Liver (tissue), 7 donors: ENCODE measurements at regions not wholly inside any gene's neighbourhood (a gene's known extent, or its start where the extent isn't known, plus 50 kb on each side); places are given as distances from the start of the nearest gene placed in this dataset.

ENCODE experiments used
- DNase-seq: peaks from one replicate; pipeline ENCODE4 v3.0.0-alpha.2; 2017; ENCODE audit warnings: low spot score
- H3K27ac ChIP-seq, 2 donors: one replicate each; pipeline ENCODE4 v1.7.0; 2013; ENCODE audit warnings: inconsistent platforms in 2 of 2, low read length in 2 of 2, control low read depth in 1 of 2, low read depth in 1 of 2, mild to moderate bottlenecking in 1 of 2
- H3K27me3 ChIP-seq, 4 donors: one replicate each; pipeline versions ENCODE4 v1.6.1 to v1.7.0; 2013; ENCODE audit warnings: low read length in 3 of 4, inconsistent platforms in 1 of 4, mild to moderate bottlenecking in 1 of 4, moderate library complexity in 1 of 4; ENCODE audit not compliant: control insufficient read depth in 4 of 4, insufficient read depth in 4 of 4
- H3K36me3 ChIP-seq, 4 donors: one replicate each; pipeline versions ENCODE4 v1.6.1 to v1.7.0; 2013; ENCODE audit warnings: low read length in 3 of 4, mild to moderate bottlenecking in 3 of 4, low read depth in 1 of 4, moderate library complexity in 1 of 4; ENCODE audit not compliant: control insufficient read depth in 4 of 4, insufficient read depth in 3 of 4
- H3K4me1 ChIP-seq, 4 donors: one replicate each; pipeline versions ENCODE4 v1.6.1 to v1.7.0; 2013; ENCODE audit warnings: low read length in 3 of 4, mild to moderate bottlenecking in 3 of 4, moderate library complexity in 1 of 4; ENCODE audit not compliant: control insufficient read depth in 4 of 4, insufficient read depth in 4 of 4
- H3K4me3 ChIP-seq, 3 donors: one replicate each; pipeline versions ENCODE4 v1.6.1 to v1.7.0; 2013; ENCODE audit warnings: low read length in 3 of 3, control low read depth in 1 of 3, low read depth in 1 of 3, mild to moderate bottlenecking in 1 of 3
- H3K9ac ChIP-seq, 2 donors: one replicate each; pipeline ENCODE4 v1.7.0; 2013; ENCODE audit warnings: low read length in 2 of 2, mild to moderate bottlenecking in 2 of 2, moderate library complexity in 2 of 2, control low read depth in 1 of 2, low read depth in 1 of 2
- H3K9me3 ChIP-seq, 4 donors: one replicate each; pipeline versions ENCODE4 v1.6.1 to v1.7.0; 2013; ENCODE audit warnings: low read length in 3 of 4; ENCODE audit not compliant: control insufficient read depth in 4 of 4
- ATF3 ChIP-seq: IDR thresholded peaks from 2 replicates; pipeline ENCODE4 v1.6.1; 2016; ENCODE audit warnings: antibody characterized with exemption
- EGR1 ChIP-seq, 2 donors: IDR thresholded peaks; 2 replicates each; pipeline ENCODE4 v1.6.1; 2016 to 2018; ENCODE audit warnings: antibody characterized with exemption in 2 of 2, low read depth in 2 of 2
- FOXA1 ChIP-seq: IDR thresholded peaks from 2 replicates; pipeline ENCODE4 v1.6.1; 2016; ENCODE audit warnings: antibody characterized with exemption
- FOXA2 ChIP-seq: IDR thresholded peaks from 2 replicates; pipeline ENCODE4 v1.6.1; 2016; ENCODE audit warnings: antibody characterized with exemption
- GABPA ChIP-seq, 2 donors: IDR thresholded peaks in 1 of 2; conservative IDR thresholded peaks in 1 of 2; 2 replicates each; pipeline ENCODE4 v1.6.1; 2016; ENCODE audit warnings: antibody characterized with exemption in 2 of 2, mild to moderate bottlenecking in 1 of 2, moderate library complexity in 1 of 2
- HNF4G ChIP-seq: IDR thresholded peaks from 2 replicates; pipeline ENCODE4 v1.6.1; 2016; ENCODE audit warnings: antibody characterized with exemption
- NR2F2 ChIP-seq: IDR thresholded peaks from 2 replicates; pipeline ENCODE4 v1.6.1; 2016; ENCODE audit warnings: antibody characterized with exemption
- RAD21 ChIP-seq, 2 donors: IDR thresholded peaks; 2 replicates each; pipeline ENCODE4 v1.6.1; 2016; ENCODE audit warnings: antibody characterized with exemption in 2 of 2, mild to moderate bottlenecking in 2 of 2
- REST ChIP-seq: IDR thresholded peaks from 2 replicates; pipeline ENCODE4 v1.6.1; 2016; ENCODE audit warnings: antibody characterized with exemption, mild to moderate bottlenecking
- RXRA ChIP-seq, 2 donors: IDR thresholded peaks; 2 replicates each; pipeline ENCODE4 v1.6.1; 2017 to 2018; ENCODE audit warnings: antibody characterized with exemption in 2 of 2, mild to moderate bottlenecking in 1 of 2
- WGBS: extraction: QIAGEN DNeasy Blood & Tissue Kit; methylation state at CpG from one replicate; pipeline ENCODE4 v1.1.7; 2013; 5-methylcytosine and 5-hydroxymethylcytosine counted together
- TF ChIP-seq, protein P1 (sequence below): IDR thresholded peaks from 2 replicates; pipeline ENCODE4 v1.6.1; 2016; ENCODE audit warnings: antibody characterized with exemption
- donor health status: healthy.
- donor health status: healthy.
- donor health status: healthy.
- donor health status: healthy.

GRCh38 chr12:87368259-87368658 is 660.9 kb downstream of the C12orf50 start (continued):
- TF ChIP-seq REST (no peak), NR2F2 (no peak)
- TF ChIP-seq, protein P1, sequence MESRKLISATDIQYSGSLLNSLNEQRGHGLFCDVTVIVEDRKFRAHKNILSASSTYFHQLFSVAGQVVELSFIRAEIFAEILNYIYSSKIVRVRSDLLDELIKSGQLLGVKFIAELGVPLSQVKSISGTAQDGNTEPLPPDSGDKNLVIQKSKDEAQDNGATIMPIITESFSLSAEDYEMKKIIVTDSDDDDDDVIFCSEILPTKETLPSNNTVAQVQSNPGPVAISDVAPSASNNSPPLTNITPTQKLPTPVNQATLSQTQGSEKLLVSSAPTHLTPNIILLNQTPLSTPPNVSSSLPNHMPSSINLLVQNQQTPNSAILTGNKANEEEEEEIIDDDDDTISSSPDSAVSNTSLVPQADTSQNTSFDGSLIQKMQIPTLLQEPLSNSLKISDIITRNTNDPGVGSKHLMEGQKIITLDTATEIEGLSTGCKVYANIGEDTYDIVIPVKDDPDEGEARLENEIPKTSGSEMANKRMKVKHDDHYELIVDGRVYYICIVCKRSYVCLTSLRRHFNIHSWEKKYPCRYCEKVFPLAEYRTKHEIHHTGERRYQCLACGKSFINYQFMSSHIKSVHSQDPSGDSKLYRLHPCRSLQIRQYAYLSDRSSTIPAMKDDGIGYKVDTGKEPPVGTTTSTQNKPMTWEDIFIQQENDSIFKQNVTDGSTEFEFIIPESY: no peak

GRCh38 chr12:87365423-87365822 is 663.8 kb downstream of the C12orf50 start:
- TF ChIP-seq RAD21 (IDR thresholded peaks at IDR 0.05) (no peak), ATF3 (no peak), RXRA (IDR thresholded peaks at IDR 0.05) (no peak), FOXA1 (no peak), HNF4G (no peak), EGR1 (IDR thresholded peaks at IDR 0.05; ENCODE audit: low read depth in 2 of 2) (no peak), GABPA (IDR thresholded peaks at IDR 0.05 in 1 of 2, conservative IDR thresholded peaks at IDR 0.05 in 1 of 2) (no peak)
- TF ChIP-seq, protein P1: no peak
- no peaks in the 10 kb centered on the region for H3K4me1 ChIP-seq

DNA sequence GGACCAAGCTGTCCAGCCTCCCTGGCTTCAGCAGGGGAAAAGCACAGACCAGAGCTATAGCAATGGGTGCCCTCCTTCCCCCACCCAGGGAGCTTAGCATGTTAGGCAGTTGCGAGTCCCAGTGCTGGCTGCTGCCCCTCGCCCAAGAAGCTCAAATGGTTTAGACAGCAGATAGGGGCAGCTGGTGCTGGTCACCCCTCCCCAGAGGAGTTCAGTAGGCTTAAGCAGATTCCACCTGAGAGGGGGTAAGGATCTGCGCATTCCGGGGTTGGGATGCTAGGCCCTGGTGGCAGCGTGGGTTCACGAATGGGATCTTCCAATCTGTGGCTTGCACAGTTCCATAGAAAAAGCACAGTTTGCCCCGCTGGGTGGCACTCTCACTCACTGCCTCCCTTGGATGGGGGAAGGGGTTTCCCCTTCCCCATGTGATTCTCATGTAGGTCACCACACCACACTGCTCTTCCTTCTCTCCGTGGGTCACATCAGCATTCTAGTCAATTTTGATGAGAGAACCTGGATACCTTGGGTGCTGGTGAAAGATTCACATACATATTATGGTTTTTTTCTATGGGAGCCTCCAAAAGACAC is 665.6 kb downstream of the C12orf50 start:
- TF ChIP-seq EGR1 (IDR thresholded peaks at IDR 0.05; ENCODE audit: low read depth in 2 of 2) (no peak), FOXA2 (no peak), GABPA (IDR thresholded peaks at IDR 0.05 in 1 of 2, conservative IDR thresholded peaks at IDR 0.05 in 1 of 2) (no peak)
- 91% methylated on average over 8 of the region's 8 CpGs for WGBS
- H3K9ac ChIP-seq: no peak overlapping the region
- H3K27ac ChIP-seq: no peak overlapping the region
- no peak overlapping the region for H3K4me3 ChIP-seq
- DNase-seq: no peak
- H3K4me1 ChIP-seq: no peaks in the 10 kb centered on the region
- H3K36me3 ChIP-seq: no peaks in the 10 kb centered on the region
- peaks cover 0 to 4% (median 0%) of the 10 kb centered on the region in 4 donors for H3K9me3 ChIP-seq
- H3K27me3 ChIP-seq: no peaks in the 10 kb centered on the region

More at GRCh38 chr12:87365423-87365822, 663.8 kb downstream of the C12orf50 start:
- no peak overlapping the region for H3K4me3 ChIP-seq
- 98% methylated on average over 1 of the region's 1 CpG for WGBS
- no peak overlapping the region for H3K27ac ChIP-seq
- DNase-seq: no peak
- no peaks in the 10 kb centered on the region for H3K36me3 ChIP-seq
- H3K9me3 ChIP-seq: peaks cover 0 to 4% (median 0%) of the 10 kb centered on the region in 4 donors
- H3K9ac ChIP-seq: no peak overlapping the region
- H3K27me3 ChIP-seq: no peaks in the 10 kb centered on the region
